ENCODE measurements at regions not wholly inside any gene's neighbourhood (a gene's known extent, or its start where the extent isn't known, plus 50 kb on each side); places are given as distances from the start of the nearest gene placed in this dataset.

GRCh38 chr1:87833166-87833565, 504.5 kb downstream of the LMO4 start:
- TF ChIP-seq PPARA (CRISPR knock-in tag; IDR thresholded peaks at IDR 0.05; ENCODE audit: borderline replicate concordance) (no peak), TCF4 (CRISPR knock-in tag; IDR thresholded peaks at IDR 0.05; ENCODE audit: borderline replicate concordance) (no peak)
- no peak for ATAC-seq

- TF ChIP-seq BACH2 (CRISPR knock-in tag; IDR thresholded peaks at IDR 0.05; ENCODE audit: borderline replicate concordance) = no peak
- TF ChIP-seq ZFP30 (CRISPR knock-in tag; IDR thresholded peaks at IDR 0.05) = no peak
- no peak for TF ChIP-seq ZC3H10 (CRISPR knock-in tag; IDR thresholded peaks at IDR 0.05)
- no peak for TF ChIP-seq CSDC2 (CRISPR knock-in tag; IDR thresholded peaks at IDR 0.05)
- no peak for TF ChIP-seq TOX (CRISPR knock-in tag; IDR thresholded peaks at IDR 0.05; ENCODE audit: borderline replicate concordance)
- TF ChIP-seq ISL1 (CRISPR knock-in tag; IDR thresholded peaks at IDR 0.05) = no peak
- TF ChIP-seq ZNF8 (CRISPR knock-in tag; IDR thresholded peaks at IDR 0.05) = no peak
- no peak for TF ChIP-seq SNAI2 (CRISPR knock-in tag; IDR thresholded peaks at IDR 0.05)
- TF ChIP-seq RARB (CRISPR knock-in tag; IDR thresholded peaks at IDR 0.05) = no peak
- no peak for TF ChIP-seq ESRRG (CRISPR knock-in tag; IDR thresholded peaks at IDR 0.05)
- TF ChIP-seq ARNTL (CRISPR knock-in tag; IDR thresholded peaks at IDR 0.05; ENCODE audit: borderline replicate concordance, low read depth) = no peak
- no peak for TF ChIP-seq CREB5 (CRISPR knock-in tag; IDR thresholded peaks at IDR 0.05; ENCODE audit: low read depth)
- TF ChIP-seq ZFP3 (CRISPR knock-in tag; IDR thresholded peaks at IDR 0.05) = no peak
- TF ChIP-seq CSRNP3 (CRISPR knock-in tag; IDR thresholded peaks at IDR 0.05) = no peak
- no peak for TF ChIP-seq OSR1 (CRISPR knock-in tag; IDR thresholded peaks at IDR 0.05)
- TF ChIP-seq TSHZ2 (CRISPR knock-in tag; IDR thresholded peaks at IDR 0.05) = no peak
- no peak for TF ChIP-seq PATZ1 (CRISPR knock-in tag; IDR thresholded peaks at IDR 0.05; ENCODE audit: borderline replicate concordance)
- TF ChIP-seq ZNF565 (CRISPR knock-in tag; conservative IDR thresholded peaks at IDR 0.05; ENCODE audit: low read depth) = no peak
- TF ChIP-seq TCF4 (CRISPR knock-in tag; IDR thresholded peaks at IDR 0.05; ENCODE audit: borderline replicate concordance) = no peak
- ATAC-seq = no peak
These were observed 505.5 kb downstream of the LMO4 start for GRCh38 chr1:87834151-87834550.

- TF ChIP-seq ZNF8 (CRISPR knock-in tag; IDR thresholded peaks at IDR 0.05) = no peak
- ATAC-seq = no peak
These were observed 506.3 kb downstream of the LMO4 start for GRCh38 chr1:87834941-87835340.

GRCh38 chr1:87840767-87841166, 512.1 kb downstream of the LMO4 start:
- no peak for ATAC-seq
- no peak for TF ChIP-seq POU6F1 (CRISPR knock-in tag; IDR thresholded peaks at IDR 0.05; ENCODE audit: borderline replicate concordance, low read depth)
- TF ChIP-seq ZFP30 (CRISPR knock-in tag; IDR thresholded peaks at IDR 0.05) = no peak
- no peak for TF ChIP-seq CREB5 (CRISPR knock-in tag; IDR thresholded peaks at IDR 0.05; ENCODE audit: low read depth)
